ENCODE measurements at regions not wholly inside any gene's neighbourhood (a gene's known extent, or its start where the extent isn't known, plus 50 kb on each side); places are given as distances from the start of the nearest gene placed in this dataset.

- Histone ChIP-seq H3K36me3 (ENCODE audit: control insufficient read depth, insufficient read depth, low read length) (no peaks in the 10 kb centered on the region), H3K4me3 (ENCODE audit: low read depth, low read length) (no peak overlapping the region), H3K27me3 (ENCODE audit: control insufficient read depth, insufficient read depth, low read length) (no peaks in the 10 kb centered on the region)
- ChIA-PET CTCF (no interaction called here), POLR2A (no interaction called here)
- no peak for DNase-seq (ENCODE audit: low read depth)
- TF ChIP-seq, protein P1, sequence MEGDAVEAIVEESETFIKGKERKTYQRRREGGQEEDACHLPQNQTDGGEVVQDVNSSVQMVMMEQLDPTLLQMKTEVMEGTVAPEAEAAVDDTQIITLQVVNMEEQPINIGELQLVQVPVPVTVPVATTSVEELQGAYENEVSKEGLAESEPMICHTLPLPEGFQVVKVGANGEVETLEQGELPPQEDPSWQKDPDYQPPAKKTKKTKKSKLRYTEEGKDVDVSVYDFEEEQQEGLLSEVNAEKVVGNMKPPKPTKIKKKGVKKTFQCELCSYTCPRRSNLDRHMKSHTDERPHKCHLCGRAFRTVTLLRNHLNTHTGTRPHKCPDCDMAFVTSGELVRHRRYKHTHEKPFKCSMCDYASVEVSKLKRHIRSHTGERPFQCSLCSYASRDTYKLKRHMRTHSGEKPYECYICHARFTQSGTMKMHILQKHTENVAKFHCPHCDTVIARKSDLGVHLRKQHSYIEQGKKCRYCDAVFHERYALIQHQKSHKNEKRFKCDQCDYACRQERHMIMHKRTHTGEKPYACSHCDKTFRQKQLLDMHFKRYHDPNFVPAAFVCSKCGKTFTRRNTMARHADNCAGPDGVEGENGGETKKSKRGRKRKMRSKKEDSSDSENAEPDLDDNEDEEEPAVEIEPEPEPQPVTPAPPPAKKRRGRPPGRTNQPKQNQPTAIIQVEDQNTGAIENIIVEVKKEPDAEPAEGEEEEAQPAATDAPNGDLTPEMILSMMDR (IDR thresholded peaks at IDR 0.05; ENCODE audit: insufficient read depth, low read depth, low read length): no peak
These were observed 593.9 kb upstream of the SOX11 start for GRCh38 chr2:5098286-5098685.

DNA sequence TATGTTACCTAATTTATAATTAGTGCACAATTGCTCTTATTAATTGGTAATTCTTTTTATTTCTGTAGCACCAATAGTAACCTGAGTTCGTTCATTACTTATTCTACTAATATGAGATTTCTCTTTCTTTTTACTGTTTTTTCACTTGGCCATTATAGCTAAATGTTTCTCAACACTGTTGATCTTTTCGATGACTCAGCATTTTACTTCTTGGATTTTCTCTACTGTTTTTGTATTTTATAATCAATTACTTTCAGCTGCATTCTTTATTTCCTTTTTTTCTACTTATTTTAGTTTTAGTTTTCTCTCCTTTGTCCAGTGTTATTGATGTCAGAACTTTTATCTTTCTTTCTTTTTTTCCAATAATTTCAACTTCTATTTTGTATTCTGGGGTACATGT lies 589.4 kb upstream of the SOX11 start:
- CTCF ChIA-PET: no interaction called here
- no peak overlapping the region for H3K4me3 ChIP-seq (ENCODE audit: low read depth, low read length)
- no peak for DNase-seq (ENCODE audit: low read depth)
- TF ChIP-seq, protein P1 (IDR thresholded peaks at IDR 0.05; ENCODE audit: insufficient read depth, low read depth, low read length): no peak
- no peaks in the 10 kb centered on the region for H3K27me3 ChIP-seq (ENCODE audit: control insufficient read depth, insufficient read depth, low read length)
- no peaks in the 10 kb centered on the region for H3K36me3 ChIP-seq (ENCODE audit: control insufficient read depth, insufficient read depth, low read length)
- POLR2A ChIA-PET: no interaction called here

- H3K36me3 ChIP-seq (ENCODE audit: control insufficient read depth, insufficient read depth, low read length): no peaks in the 10 kb centered on the region
- ChIA-PET CTCF (interaction anchor here (0.6 kb wide), 1 partner anchor 10 kb away, joined by 3 read pairs; no protein-coding TSS in a partner anchor), POLR2A (no interaction called here)
- H3K4me3 ChIP-seq (ENCODE audit: low read depth, low read length): no peak overlapping the region
- no peaks in the 10 kb centered on the region for H3K27me3 ChIP-seq (ENCODE audit: control insufficient read depth, insufficient read depth, low read length)
- no peak for DNase-seq (ENCODE audit: low read depth)
- TF ChIP-seq, protein P1 (IDR thresholded peaks at IDR 0.05; ENCODE audit: insufficient read depth, low read depth, low read length): no peak
These were observed 580.6 kb upstream of the SOX11 start for GRCh38 chr2:5111581-5111980.

- DNase-seq (ENCODE audit: low read depth): no peak
- POLR2A ChIA-PET: no interaction called here
- Histone ChIP-seq H3K27me3 (ENCODE audit: control insufficient read depth, insufficient read depth, low read length) (no peaks in the 10 kb centered on the region), H3K4me3 (ENCODE audit: low read depth, low read length) (no peak overlapping the region), H3K36me3 (ENCODE audit: control insufficient read depth, insufficient read depth, low read length) (no peaks in the 10 kb centered on the region)
- CTCF ChIA-PET: interaction anchor here (0.5 kb wide), 1 partner anchor 123 kb away, joined by 4 read pairs; no protein-coding TSS in a partner anchor
- TF ChIP-seq, protein P1 (IDR thresholded peaks at IDR 0.05; ENCODE audit: insufficient read depth, low read depth, low read length): no peak
These were observed 573.1 kb upstream of the SOX11 start for GRCh38 chr2:5119046-5119445.

- Histone ChIP-seq H3K4me3 (ENCODE audit: low read depth, low read length) (no peak overlapping the region), H3K27me3 (ENCODE audit: control insufficient read depth, insufficient read depth, low read length) (no peaks in the 10 kb centered on the region), H3K36me3 (ENCODE audit: control insufficient read depth, insufficient read depth, low read length) (no peaks in the 10 kb centered on the region)
- CTCF ChIA-PET: interaction anchor here (0.7 kb wide), 1 partner anchor 10 kb away, joined by 3 read pairs; no protein-coding TSS in a partner anchor
- POLR2A ChIA-PET: no interaction called here
- DNase-seq (ENCODE audit: low read depth): no peak
- TF ChIP-seq, protein P1 (IDR thresholded peaks at IDR 0.05; ENCODE audit: insufficient read depth, low read depth, low read length): no peak
These were observed 571.1 kb upstream of the SOX11 start for GRCh38 chr2:5121121-5121520.

All from BJ (cell line).